Globus pallidus (tissue), 1 donor: ENCODE measurements at regions not wholly inside any gene's neighbourhood (a gene's known extent, or its start where the extent isn't known, plus 50 kb on each side); places are given as distances from the start of the nearest gene placed in this dataset.
"Not testable (repeated sequence)": the region's sequence is repeated elsewhere in the genome, so short reads cannot be mapped to it uniquely, and the experiment has no call there.

Experiments used
- DNase-seq: peaks from one replicate; pipeline ENCODE4 v3.0.0-alpha.2; 2015; ENCODE audit warnings: low spot score

- no peak for DNase-seq
Observed at GRCh38 chr16:60810250-60810649, 1226.0 kb downstream of the CDH8 start.

DNA sequence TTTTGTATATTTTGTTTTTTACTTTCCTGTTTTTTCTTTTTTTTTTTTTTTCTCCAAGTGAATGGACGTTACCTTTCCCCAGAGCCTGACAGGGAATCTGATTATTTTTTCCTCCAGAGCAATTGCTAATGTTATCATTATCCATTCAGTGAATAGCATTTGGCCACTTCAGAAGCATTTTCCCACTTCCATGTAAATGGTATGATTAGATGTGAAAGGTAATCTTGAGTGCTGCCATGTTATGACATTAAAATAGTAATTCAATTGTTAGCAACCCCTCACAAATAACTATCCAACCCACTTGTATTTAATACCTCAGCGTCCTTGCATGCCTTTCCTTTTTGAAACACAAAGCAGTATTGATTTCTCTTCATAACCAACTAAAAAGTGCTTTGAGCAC, 1243.8 kb downstream of the CDH8 start:
- no peak for DNase-seq

- DNase-seq: no peak
Observed at GRCh38 chr16:60788631-60789030, 1247.6 kb downstream of the CDH8 start.

GRCh38 chr16:60776281-60776680, 1260.0 kb downstream of the CDH8 start:
- no peak for DNase-seq

DNA sequence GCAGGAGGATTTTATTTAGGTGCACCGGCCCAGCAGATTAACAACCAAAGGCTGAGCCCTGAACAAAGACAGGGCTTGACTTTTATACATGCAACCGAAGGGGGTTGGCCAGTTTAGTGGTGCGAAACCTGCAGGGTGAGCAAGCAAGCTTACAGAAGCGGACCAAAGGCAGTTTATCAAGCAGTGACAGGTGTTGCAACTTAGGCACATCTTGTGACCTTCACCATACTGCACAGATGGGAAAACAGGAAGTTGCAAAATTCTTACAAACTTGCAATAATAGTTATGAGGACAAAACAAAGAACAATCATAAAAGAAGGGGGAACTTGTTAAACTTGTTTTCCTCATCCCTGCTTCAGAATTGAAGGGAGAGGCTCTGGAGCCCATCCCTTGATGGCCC, 1265.1 kb downstream of the CDH8 start:
- no peak for DNase-seq

GRCh38 chr16:60770384-60770783, 1265.9 kb downstream of the CDH8 start:
- not testable (repeated sequence) for DNase-seq

- no peak for DNase-seq
Observed at GRCh38 chr16:60763869-60764268, 1272.4 kb downstream of the CDH8 start.

- no peak for DNase-seq
Observed at GRCh38 chr16:60755907-60756306, 1280.3 kb downstream of the CDH8 start.

DNA sequence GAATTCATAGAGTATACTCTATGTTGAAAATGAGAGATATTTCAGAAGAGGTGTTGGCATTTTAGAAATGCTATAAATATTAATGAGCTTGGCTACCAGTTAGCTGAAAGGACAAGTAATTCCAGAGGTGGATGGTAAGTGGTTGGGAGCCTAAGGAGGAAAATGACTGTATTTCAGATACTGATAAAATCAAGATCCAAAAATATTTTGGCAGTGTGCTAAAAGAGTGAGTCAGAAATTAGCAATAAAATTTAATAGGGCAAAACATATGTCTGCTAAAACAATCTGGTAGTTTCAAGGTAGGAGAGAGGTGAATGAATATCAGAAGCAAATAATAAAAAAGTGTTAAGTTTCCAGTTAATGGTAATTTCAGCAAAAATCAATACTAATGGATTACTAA, 1287.9 kb downstream of the CDH8 start:
- DNase-seq: no peak

- no peak for DNase-seq
Observed at GRCh38 chr16:60744198-60744597, 1292.0 kb downstream of the CDH8 start.

GRCh38 chr16:60741810-60742209, 1294.4 kb downstream of the CDH8 start:
- peak; percentile 26 for DNase-seq

DNA sequence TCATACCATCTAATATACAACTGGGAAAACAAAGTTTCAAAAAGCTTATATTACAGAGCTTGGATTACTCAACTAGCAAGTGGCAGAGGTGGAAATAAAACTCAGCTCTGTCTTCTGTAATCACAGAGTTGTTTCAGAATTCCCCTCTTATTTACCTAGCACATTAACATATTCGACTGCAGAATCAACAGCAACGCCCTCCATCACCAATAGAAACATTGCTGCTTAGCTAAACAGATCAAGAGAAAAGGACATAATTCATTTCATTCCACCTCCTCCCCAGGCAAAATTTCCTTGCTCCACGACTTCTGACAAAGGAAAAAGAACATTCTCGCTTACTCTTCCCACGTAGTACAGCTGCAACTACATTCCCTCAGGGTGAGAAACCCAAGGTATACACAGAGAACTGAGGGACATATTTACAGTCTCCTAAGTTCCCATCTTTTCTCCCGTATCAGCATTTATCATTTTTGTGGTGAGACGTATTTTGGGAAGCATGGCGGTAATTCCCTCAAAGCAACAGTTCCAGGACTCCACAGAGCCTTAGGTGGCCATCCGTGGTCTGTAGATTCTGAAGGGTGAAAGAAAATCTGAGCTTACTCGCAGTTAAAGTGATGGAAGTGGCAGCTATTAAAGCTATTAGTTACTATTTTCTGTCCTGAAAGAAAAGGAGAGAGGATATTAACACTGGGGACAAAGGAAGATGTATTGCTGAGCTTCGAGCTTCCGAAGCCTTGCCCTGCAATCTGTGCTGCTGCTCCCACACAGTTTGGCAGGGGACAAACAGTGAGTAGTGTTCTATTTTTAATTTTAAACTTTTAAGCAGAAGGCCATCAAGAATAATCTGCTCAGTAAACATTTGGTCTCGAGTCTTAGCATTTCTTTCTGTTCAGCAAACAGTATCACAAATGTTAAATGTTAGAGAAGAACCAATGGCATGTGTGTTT, 1296.2 kb downstream of the CDH8 start:
- DNase-seq: no peak

DNA sequence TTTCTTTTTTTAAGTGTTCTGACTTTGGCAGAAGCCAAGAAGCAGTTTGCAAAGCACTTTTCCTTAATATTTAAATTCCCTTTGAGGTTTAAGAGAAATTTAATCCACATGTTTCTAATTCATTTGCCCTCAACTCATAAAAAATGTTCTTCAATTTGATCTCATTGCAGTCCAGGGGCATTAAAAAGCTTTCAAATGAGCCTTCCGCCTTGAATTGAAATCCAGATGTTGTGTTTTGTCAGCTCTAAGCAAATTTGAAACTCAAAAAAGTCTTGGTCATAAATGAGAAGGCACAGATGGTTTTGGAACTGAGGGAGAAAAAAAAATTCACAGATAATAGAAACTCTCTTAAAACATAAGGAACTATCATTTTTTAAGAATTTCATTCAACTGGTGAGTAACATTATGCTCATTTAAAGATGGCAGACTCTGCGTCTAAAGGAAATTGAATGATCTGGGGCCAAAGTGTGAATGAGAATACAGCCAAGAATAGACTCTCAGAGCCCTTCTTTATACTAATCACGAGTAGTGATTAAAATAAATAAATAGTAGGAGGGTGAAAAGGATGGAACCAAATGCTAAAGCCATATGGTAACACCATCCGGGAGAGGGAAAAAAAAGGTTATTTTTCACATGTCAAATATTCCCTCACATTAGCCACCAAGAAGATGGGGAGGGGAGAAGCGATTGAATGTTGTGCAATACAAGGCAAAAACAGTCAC, 1304.7 kb downstream of the CDH8 start:
- no peak for DNase-seq

DNA sequence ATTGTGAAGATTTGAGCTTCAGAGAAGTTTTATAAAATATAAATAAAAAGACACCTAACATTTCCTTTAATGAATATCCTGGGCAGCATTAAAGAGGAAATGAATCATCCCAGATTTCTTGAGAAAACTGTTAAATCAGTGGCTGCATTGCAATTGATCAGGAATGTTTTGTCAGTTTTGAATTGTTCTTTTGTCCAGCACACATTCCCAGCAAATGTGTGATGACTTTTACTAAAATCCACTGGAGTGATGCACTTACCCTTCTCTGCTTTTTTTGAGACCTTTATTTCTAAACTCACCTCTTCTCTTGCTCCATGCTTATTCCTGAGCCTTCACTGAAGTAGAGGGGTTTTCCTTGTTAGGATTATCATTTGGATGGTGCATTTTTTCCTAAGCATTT, 1307.2 kb downstream of the CDH8 start:
- DNase-seq: no peak

DNA sequence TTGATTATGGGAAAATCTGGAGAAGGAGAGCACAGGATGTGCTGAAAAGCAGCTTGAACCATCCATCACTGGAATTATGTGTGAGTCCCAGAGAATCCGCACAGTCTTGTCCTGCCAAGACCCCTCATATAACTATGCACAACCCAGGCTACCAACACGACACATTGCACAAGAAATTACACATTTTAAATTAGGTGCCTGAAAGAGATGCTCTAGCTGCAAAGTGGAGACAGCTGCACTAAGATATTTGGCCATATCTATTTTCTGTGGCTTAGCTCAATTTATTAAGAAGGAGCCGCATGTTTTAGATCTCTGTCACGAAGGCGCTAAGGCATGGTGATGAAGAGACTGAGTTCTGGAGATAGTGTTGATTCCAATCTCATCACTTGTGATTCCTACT, 1308.4 kb downstream of the CDH8 start:
- no peak for DNase-seq

- DNase-seq: no peak
Observed at GRCh38 chr16:60720060-60720459, 1316.2 kb downstream of the CDH8 start.

GRCh38 chr16:60717808-60718207, 1318.4 kb downstream of the CDH8 start:
- no peak for DNase-seq

DNA sequence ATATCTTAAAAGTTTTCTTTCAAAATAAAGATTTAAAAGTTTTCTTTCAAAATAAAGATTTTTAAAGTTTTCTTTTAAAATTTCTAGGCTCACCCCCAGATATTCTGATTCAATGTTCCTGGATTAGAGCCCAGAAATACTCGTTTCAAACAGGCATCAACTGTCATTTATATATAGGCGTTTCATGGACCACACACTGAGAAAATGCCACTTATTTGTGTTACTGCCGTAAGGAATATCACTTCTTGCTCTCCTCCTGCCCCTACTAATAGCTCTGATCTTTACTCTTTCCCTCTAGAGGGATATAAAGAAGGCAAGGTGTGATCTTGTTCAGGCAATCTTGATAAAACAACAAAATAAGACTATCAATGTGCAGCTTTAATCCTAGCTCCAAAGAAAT, 1324.1 kb downstream of the CDH8 start:
- no peak for DNase-seq

DNA sequence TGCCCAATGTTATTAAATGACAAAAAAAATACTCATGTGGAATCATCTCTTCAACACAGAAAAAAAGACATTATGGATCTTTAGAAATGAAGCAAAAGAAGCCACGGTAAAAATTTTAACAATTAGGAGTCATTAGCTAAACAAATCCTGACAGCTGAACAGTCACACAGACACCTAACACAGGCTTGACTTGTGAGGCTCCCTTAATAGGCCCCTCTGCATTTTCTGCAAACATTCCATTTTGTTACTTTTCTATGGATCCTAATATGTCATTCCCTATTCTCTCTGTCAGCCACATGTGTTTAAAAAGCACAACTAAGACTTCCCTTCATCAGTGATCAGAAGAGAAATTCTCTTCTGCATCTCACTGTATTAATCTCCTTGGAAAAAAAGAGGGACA, 1331.5 kb downstream of the CDH8 start:
- no peak for DNase-seq

DNA sequence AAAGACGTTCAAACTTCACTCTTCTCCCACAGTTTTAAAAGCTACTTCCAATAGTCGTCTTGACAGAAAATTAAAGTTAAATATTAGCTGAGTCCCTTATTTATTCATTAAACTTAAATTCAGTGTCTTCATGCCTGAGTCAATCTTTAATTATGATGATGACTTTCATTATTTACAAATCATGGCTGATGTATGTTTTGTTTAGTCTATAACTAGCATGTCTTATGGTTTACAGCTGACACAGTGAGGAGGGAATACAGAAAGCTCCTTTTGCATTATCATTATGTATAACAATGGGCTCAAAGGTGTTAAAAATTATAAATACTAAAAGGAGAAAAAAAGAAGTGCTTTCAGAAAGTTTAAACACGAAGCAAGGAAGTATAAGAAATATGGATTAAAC, 1333.1 kb downstream of the CDH8 start:
- no peak for DNase-seq

DNA sequence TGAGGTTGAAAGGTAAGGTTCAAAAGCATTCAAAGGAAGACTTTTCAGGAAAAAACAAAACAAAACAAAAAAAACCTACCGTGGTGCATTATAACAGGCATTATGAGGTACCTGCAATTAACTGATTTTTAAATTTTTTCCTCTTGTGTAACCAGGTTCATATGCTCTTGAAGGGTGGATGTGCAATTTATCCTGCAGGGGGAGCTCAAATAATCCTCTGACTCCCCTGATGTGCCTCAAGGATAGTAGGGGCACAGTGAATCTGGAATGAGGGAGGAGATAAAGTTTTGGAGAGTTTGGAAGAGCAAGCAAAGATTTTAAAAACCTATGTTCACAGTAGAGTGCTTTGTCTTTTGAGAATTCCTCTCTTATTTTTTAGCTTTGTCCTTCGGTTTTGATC, 1349.4 kb downstream of the CDH8 start:
- DNase-seq: no peak

GRCh38 chr16:60684002-60684401, 1352.2 kb downstream of the CDH8 start:
- DNase-seq: no peak

GRCh38 chr16:60682219-60682618, 1354.0 kb downstream of the CDH8 start:
- DNase-seq: no peak
